ENCODE measurements at regions not wholly inside any gene's neighbourhood (a gene's known extent, or its start where the extent isn't known, plus 50 kb on each side); places are given as distances from the start of the nearest gene placed in this dataset.

- H3K4me3 ChIP-seq (ENCODE audit: low read depth, low read length): no peak overlapping the region
- ATAC-seq (ENCODE audit: low read depth in 2 of 2) (no peak), DNase-seq (no peak)
- H3K27ac ChIP-seq (ENCODE audit: insufficient read depth, low read length, poor library complexity, severe bottlenecking): no peak overlapping the region
- no peak overlapping the region for H3K4me3 Mint-ChIP-seq
- no peaks in the 10 kb centered on the region for H3K27me3 ChIP-seq (ENCODE audit: control insufficient read depth, insufficient read depth, low read length)
- H3K9me3 ChIP-seq (ENCODE audit: control insufficient read depth in 2 of 2, low read length in 2 of 2): peaks cover 0 to 6% of the 10 kb centered on the region in 2 experiments
- no peaks in the 10 kb centered on the region for H3K36me3 ChIP-seq (ENCODE audit: control insufficient read depth, insufficient read depth, low read length)
- peaks cover 3 to 17% (median 13%) of the 10 kb centered on the region in 7 donors for H3K9me3 Mint-ChIP-seq
- H3K4me1 ChIP-seq (ENCODE audit: control insufficient read depth, insufficient read depth, low read length, poor library complexity, severe bottlenecking): no peaks in the 10 kb centered on the region
- no peaks in the 10 kb centered on the region for H3K27me3 Mint-ChIP-seq
- H3K4me1 Mint-ChIP-seq: no peaks in the 10 kb centered on the region
- H3K27ac Mint-ChIP-seq: no peak overlapping the region
- no peaks in the 10 kb centered on the region for H3K36me3 Mint-ChIP-seq
Measured at GRCh38 chr14:26766726-26767125, 168.9 kb upstream of the NOVA1 start.

- no peaks in the 10 kb centered on the region for H3K27me3 Mint-ChIP-seq
- H3K27ac Mint-ChIP-seq: no peak overlapping the region
- no peaks in the 10 kb centered on the region for H3K36me3 ChIP-seq (ENCODE audit: control insufficient read depth, insufficient read depth, low read length)
- H3K4me1 ChIP-seq (ENCODE audit: control insufficient read depth, insufficient read depth, low read length, poor library complexity, severe bottlenecking): no peaks in the 10 kb centered on the region
- H3K27me3 ChIP-seq (ENCODE audit: control insufficient read depth, insufficient read depth, low read length): no peaks in the 10 kb centered on the region
- DNase-seq (no peak), ATAC-seq (ENCODE audit: low read depth in 2 of 2) (no peak)
- no peaks in the 10 kb centered on the region for H3K4me1 Mint-ChIP-seq
- no peak overlapping the region for H3K4me3 ChIP-seq (ENCODE audit: low read depth, low read length)
- H3K27ac ChIP-seq (ENCODE audit: insufficient read depth, low read length, poor library complexity, severe bottlenecking): no peak overlapping the region
- H3K9me3 ChIP-seq (ENCODE audit: control insufficient read depth in 2 of 2, low read length in 2 of 2): peaks cover 0 to 13% of the 10 kb centered on the region in 2 experiments
- no peak overlapping the region for H3K4me3 Mint-ChIP-seq
- no peaks in the 10 kb centered on the region for H3K36me3 Mint-ChIP-seq
- peaks cover 4 to 26% (median 9%) of the 10 kb centered on the region in 7 donors for H3K9me3 Mint-ChIP-seq
Measured at GRCh38 chr14:26773906-26774593, 176.2 kb upstream of the NOVA1 start.

- Histone ChIP-seq H3K4me1 (ENCODE audit: control insufficient read depth, insufficient read depth, low read length, poor library complexity, severe bottlenecking) (no peaks in the 10 kb centered on the region), H3K4me3 (ENCODE audit: low read depth, low read length) (no peak overlapping the region), H3K9me3 (ENCODE audit: control insufficient read depth in 2 of 2, low read length in 2 of 2) (peaks cover 2 to 18% of the 10 kb centered on the region in 2 experiments), H3K36me3 (ENCODE audit: control insufficient read depth, insufficient read depth, low read length) (no peaks in the 10 kb centered on the region), H3K27ac (ENCODE audit: insufficient read depth, low read length, poor library complexity, severe bottlenecking) (no peak overlapping the region), H3K27me3 (ENCODE audit: control insufficient read depth, insufficient read depth, low read length) (no peaks in the 10 kb centered on the region)
- Mint-ChIP-seq H3K27ac (no peak overlapping the region), H3K9me3 (peaks cover 0 to 24% (median 4%) of the 10 kb centered on the region in 7 donors), H3K36me3 (no peaks in the 10 kb centered on the region), H3K27me3 (no peaks in the 10 kb centered on the region), H3K4me3 (no peak overlapping the region), H3K4me1 (no peaks in the 10 kb centered on the region)
- no peak for ATAC-seq (ENCODE audit: low read depth in 2 of 2)
- DNase-seq: no peak
Measured at GRCh38 chr14:26775765-26776563, 178.1 kb upstream of the NOVA1 start.

GRCh38 chr14:26791117-26791806, 193.4 kb upstream of the NOVA1 start:
- no peak overlapping the region for H3K27ac Mint-ChIP-seq
- Histone ChIP-seq H3K27me3 (ENCODE audit: control insufficient read depth, insufficient read depth, low read length) (no peaks in the 10 kb centered on the region), H3K9me3 (ENCODE audit: control insufficient read depth in 2 of 2, low read length in 2 of 2) (peaks cover 4 to 7% of the 10 kb centered on the region in 2 experiments), H3K4me1 (ENCODE audit: control insufficient read depth, insufficient read depth, low read length, poor library complexity, severe bottlenecking) (no peaks in the 10 kb centered on the region), H3K4me3 (ENCODE audit: low read depth, low read length) (no peak overlapping the region), H3K36me3 (ENCODE audit: control insufficient read depth, insufficient read depth, low read length) (no peaks in the 10 kb centered on the region), H3K27ac (ENCODE audit: insufficient read depth, low read length, poor library complexity, severe bottlenecking) (no peak overlapping the region)
- ATAC-seq (ENCODE audit: low read depth in 2 of 2): no peak
- no peaks in the 10 kb centered on the region for H3K4me1 Mint-ChIP-seq
- no peaks in the 10 kb centered on the region for H3K36me3 Mint-ChIP-seq
- H3K9me3 Mint-ChIP-seq: peaks cover 5 to 53% (median 13%) of the 10 kb centered on the region in 7 donors
- no peak for DNase-seq
- H3K27me3 Mint-ChIP-seq: no peaks in the 10 kb centered on the region
- no peak overlapping the region for H3K4me3 Mint-ChIP-seq

- DNase-seq: no peak
- Histone ChIP-seq H3K9me3 (ENCODE audit: control insufficient read depth in 2 of 2, low read length in 2 of 2) (peaks cover 4 to 6% of the 10 kb centered on the region in 2 experiments), H3K4me1 (ENCODE audit: control insufficient read depth, insufficient read depth, low read length, poor library complexity, severe bottlenecking) (no peaks in the 10 kb centered on the region), H3K36me3 (ENCODE audit: control insufficient read depth, insufficient read depth, low read length) (no peaks in the 10 kb centered on the region), H3K27me3 (ENCODE audit: control insufficient read depth, insufficient read depth, low read length) (no peaks in the 10 kb centered on the region), H3K27ac (ENCODE audit: insufficient read depth, low read length, poor library complexity, severe bottlenecking) (no peak overlapping the region), H3K4me3 (ENCODE audit: low read depth, low read length) (no peak overlapping the region)
- Mint-ChIP-seq H3K4me1 (no peaks in the 10 kb centered on the region), H3K27ac (no peak overlapping the region), H3K27me3 (no peaks in the 10 kb centered on the region), H3K36me3 (no peaks in the 10 kb centered on the region), H3K9me3 (peaks cover 5 to 50% (median 19%) of the 10 kb centered on the region in 7 donors), H3K4me3 (no peak overlapping the region)
- no peak for ATAC-seq (ENCODE audit: low read depth in 2 of 2)
Measured at GRCh38 chr14:26794731-26795130, 196.9 kb upstream of the NOVA1 start.

- H3K27ac ChIP-seq (ENCODE audit: insufficient read depth, low read length, poor library complexity, severe bottlenecking): no peak overlapping the region
- peaks cover 3 to 25% (median 12%) of the 10 kb centered on the region in 7 donors for H3K9me3 Mint-ChIP-seq
- no peaks in the 10 kb centered on the region for H3K36me3 ChIP-seq (ENCODE audit: control insufficient read depth, insufficient read depth, low read length)
- no peak for DNase-seq
- H3K27me3 ChIP-seq (ENCODE audit: control insufficient read depth, insufficient read depth, low read length): no peaks in the 10 kb centered on the region
- no peaks in the 10 kb centered on the region for H3K4me1 Mint-ChIP-seq
- no peaks in the 10 kb centered on the region for H3K36me3 Mint-ChIP-seq
- no peak overlapping the region for H3K27ac Mint-ChIP-seq
- no peaks in the 10 kb centered on the region for H3K4me1 ChIP-seq (ENCODE audit: control insufficient read depth, insufficient read depth, low read length, poor library complexity, severe bottlenecking)
- H3K4me3 ChIP-seq (ENCODE audit: low read depth, low read length): no peak overlapping the region
- H3K9me3 ChIP-seq (ENCODE audit: control insufficient read depth in 2 of 2, low read length in 2 of 2): peaks cover 2 to 6% of the 10 kb centered on the region in 2 experiments
- no peak overlapping the region for H3K4me3 Mint-ChIP-seq
- ATAC-seq (ENCODE audit: low read depth in 2 of 2): no peak
- no peaks in the 10 kb centered on the region for H3K27me3 Mint-ChIP-seq
Measured at GRCh38 chr14:26808407-26808806, 210.6 kb upstream of the NOVA1 start.

- ATAC-seq (ENCODE audit: low read depth in 2 of 2): no peak
- Histone ChIP-seq H3K27me3 (ENCODE audit: control insufficient read depth, insufficient read depth, low read length) (no peaks in the 10 kb centered on the region), H3K4me1 (ENCODE audit: control insufficient read depth, insufficient read depth, low read length, poor library complexity, severe bottlenecking) (no peaks in the 10 kb centered on the region), H3K4me3 (ENCODE audit: low read depth, low read length) (no peak overlapping the region), H3K27ac (ENCODE audit: insufficient read depth, low read length, poor library complexity, severe bottlenecking) (no peak overlapping the region), H3K36me3 (ENCODE audit: control insufficient read depth, insufficient read depth, low read length) (no peaks in the 10 kb centered on the region), H3K9me3 (ENCODE audit: control insufficient read depth in 2 of 2, low read length in 2 of 2) (no peaks in the 10 kb centered on the region)
- Mint-ChIP-seq H3K27me3 (no peaks in the 10 kb centered on the region), H3K4me1 (no peaks in the 10 kb centered on the region), H3K9me3 (peaks cover 2 to 29% (median 9%) of the 10 kb centered on the region in 7 donors), H3K36me3 (no peaks in the 10 kb centered on the region), H3K27ac (no peak overlapping the region), H3K4me3 (no peak overlapping the region)
- DNase-seq: no peak
Measured at GRCh38 chr14:26810631-26811030, 212.8 kb upstream of the NOVA1 start.

All from CD4-positive, CD25-positive, alpha-beta regulatory T cell (primary cell).